ENCODE measurements at regions not wholly inside any gene's neighbourhood (a gene's known extent, or its start where the extent isn't known, plus 50 kb on each side); places are given as distances from the start of the nearest gene placed in this dataset.
"Not testable (repeated sequence)": the region's sequence is repeated elsewhere in the genome, so short reads cannot be mapped to it uniquely, and the experiment has no call there.

- no peak for TF ChIP-seq POLR2AphosphoS5 (IDR thresholded peaks at IDR 0.05; ENCODE audit: low read depth, low read length)
- TF ChIP-seq POU2F2 (IDR thresholded peaks at IDR 0.05; ENCODE audit: low read depth, low read length) = no peak
- TF ChIP-seq TAF1 (IDR thresholded peaks at IDR 0.05; ENCODE audit: low read depth, low read length) = no peak
- no peak for DNase-seq (ENCODE audit: insufficient read length, low spot score)
- FAIRE-seq = no peak
Observed at GRCh38 chrX:4668802-4669536, 955.5 kb upstream of the PRKX start.

GRCh38 chrX:4663085-4663484, 949.6 kb upstream of the PRKX start:
- TF ChIP-seq POLR2A (IDR thresholded peaks at IDR 0.05; ENCODE audit: low read depth, low read length) = no peak
- no peak for TF ChIP-seq TAF1 (IDR thresholded peaks at IDR 0.05; ENCODE audit: low read depth, low read length)
- no peak for TF ChIP-seq SPI1 (IDR thresholded peaks at IDR 0.05; ENCODE audit: low read depth, low read length)
- no peak for TF ChIP-seq POLR2AphosphoS5 (IDR thresholded peaks at IDR 0.05; ENCODE audit: low read depth, low read length)
- FAIRE-seq (no peak), DNase-seq (ENCODE audit: insufficient read length, low spot score) (no peak)

GRCh38 chrX:4661771-4662170, 948.3 kb upstream of the PRKX start:
- TF ChIP-seq PAX5 (IDR thresholded peaks at IDR 0.05; ENCODE audit: insufficient read depth, low read length, severe bottlenecking) = no peak
- TF ChIP-seq SPI1 (IDR thresholded peaks at IDR 0.05; ENCODE audit: low read depth, low read length) = no peak
- no peak for TF ChIP-seq POU2F2 (IDR thresholded peaks at IDR 0.05; ENCODE audit: low read depth, low read length)
- TF ChIP-seq POLR2A (IDR thresholded peaks at IDR 0.05; ENCODE audit: low read depth, low read length) = no peak
- no peak for TF ChIP-seq TAF1 (IDR thresholded peaks at IDR 0.05; ENCODE audit: low read depth, low read length)
- no peak for TF ChIP-seq POLR2AphosphoS5 (IDR thresholded peaks at IDR 0.05; ENCODE audit: low read depth, low read length)
- no peak for DNase-seq (ENCODE audit: insufficient read length, low spot score)
- FAIRE-seq = no peak

- FAIRE-seq = no peak
- DNase-seq (ENCODE audit: insufficient read length, low spot score) = no peak
- TF ChIP-seq POLR2A (IDR thresholded peaks at IDR 0.05; ENCODE audit: low read depth, low read length) = no peak
Observed at GRCh38 chrX:4656419-4656818, 943.0 kb upstream of the PRKX start.

GRCh38 chrX:4655743-4656142, 942.3 kb upstream of the PRKX start:
- DNase-seq (ENCODE audit: insufficient read length, low spot score) (no peak), FAIRE-seq (no peak)

GRCh38 chrX:4642114-4642513, 928.7 kb upstream of the PRKX start:
- DNase-seq (ENCODE audit: insufficient read length, low spot score) (no peak), FAIRE-seq (no peak)
- no peak for TF ChIP-seq SPI1 (IDR thresholded peaks at IDR 0.05; ENCODE audit: low read depth, low read length)
- no peak for TF ChIP-seq POLR2AphosphoS5 (IDR thresholded peaks at IDR 0.05; ENCODE audit: low read depth, low read length)
- TF ChIP-seq PAX5 (IDR thresholded peaks at IDR 0.05; ENCODE audit: insufficient read depth, low read length, severe bottlenecking) = no peak
- TF ChIP-seq TAF1 (IDR thresholded peaks at IDR 0.05; ENCODE audit: low read depth, low read length) = no peak
- no peak for TF ChIP-seq POLR2A (IDR thresholded peaks at IDR 0.05; ENCODE audit: low read depth, low read length)
- no peak for TF ChIP-seq POU2F2 (IDR thresholded peaks at IDR 0.05; ENCODE audit: low read depth, low read length)

More at GRCh38 chrX:4655743-4656142, 942.3 kb upstream of the PRKX start:
- TF ChIP-seq PAX5 (IDR thresholded peaks at IDR 0.05; ENCODE audit: insufficient read depth, low read length, severe bottlenecking) = no peak
- TF ChIP-seq SPI1 (IDR thresholded peaks at IDR 0.05; ENCODE audit: low read depth, low read length) = no peak
- no peak for TF ChIP-seq TAF1 (IDR thresholded peaks at IDR 0.05; ENCODE audit: low read depth, low read length)
- TF ChIP-seq POLR2AphosphoS5 (IDR thresholded peaks at IDR 0.05; ENCODE audit: low read depth, low read length) = no peak
- no peak for TF ChIP-seq POU2F2 (IDR thresholded peaks at IDR 0.05; ENCODE audit: low read depth, low read length)
- no peak for TF ChIP-seq POLR2A (IDR thresholded peaks at IDR 0.05; ENCODE audit: low read depth, low read length)

- TF ChIP-seq PAX5 (IDR thresholded peaks at IDR 0.05; ENCODE audit: insufficient read depth, low read length, severe bottlenecking) (no peak), POU2F2 (IDR thresholded peaks at IDR 0.05; ENCODE audit: low read depth, low read length) (no peak), POLR2AphosphoS5 (IDR thresholded peaks at IDR 0.05; ENCODE audit: low read depth, low read length) (no peak), POLR2A (IDR thresholded peaks at IDR 0.05; ENCODE audit: low read depth, low read length) (no peak), SPI1 (IDR thresholded peaks at IDR 0.05; ENCODE audit: low read depth, low read length) (no peak), TAF1 (IDR thresholded peaks at IDR 0.05; ENCODE audit: low read depth, low read length) (no peak)
- DNase-seq (ENCODE audit: insufficient read length, low spot score) (no peak), FAIRE-seq (no peak)
Observed at GRCh38 chrX:4638036-4638435, 924.6 kb upstream of the PRKX start.

- no peak for TF ChIP-seq SPI1 (IDR thresholded peaks at IDR 0.05; ENCODE audit: low read depth, low read length)
- TF ChIP-seq POLR2A (IDR thresholded peaks at IDR 0.05; ENCODE audit: low read depth, low read length) = no peak
- TF ChIP-seq TAF1 (IDR thresholded peaks at IDR 0.05; ENCODE audit: low read depth, low read length) = no peak
- TF ChIP-seq POU2F2 (IDR thresholded peaks at IDR 0.05; ENCODE audit: low read depth, low read length) = no peak
- no peak for TF ChIP-seq POLR2AphosphoS5 (IDR thresholded peaks at IDR 0.05; ENCODE audit: low read depth, low read length)
- no peak for TF ChIP-seq PAX5 (IDR thresholded peaks at IDR 0.05; ENCODE audit: insufficient read depth, low read length, severe bottlenecking)
- FAIRE-seq = no peak
- no peak for DNase-seq (ENCODE audit: insufficient read length, low spot score)
Observed at GRCh38 chrX:4627414-4627813, 914.0 kb upstream of the PRKX start.

- no peak for DNase-seq (ENCODE audit: insufficient read length, low spot score)
- no peak for FAIRE-seq
- no peak for TF ChIP-seq POLR2AphosphoS5 (IDR thresholded peaks at IDR 0.05; ENCODE audit: low read depth, low read length)
- TF ChIP-seq PAX5 (IDR thresholded peaks at IDR 0.05; ENCODE audit: insufficient read depth, low read length, severe bottlenecking) = no peak
- TF ChIP-seq POU2F2 (IDR thresholded peaks at IDR 0.05; ENCODE audit: low read depth, low read length) = no peak
- TF ChIP-seq POLR2A (IDR thresholded peaks at IDR 0.05; ENCODE audit: low read depth, low read length) = no peak
- no peak for TF ChIP-seq TAF1 (IDR thresholded peaks at IDR 0.05; ENCODE audit: low read depth, low read length)
- no peak for TF ChIP-seq SPI1 (IDR thresholded peaks at IDR 0.05; ENCODE audit: low read depth, low read length)
Observed at GRCh38 chrX:4622486-4623167, 909.2 kb upstream of the PRKX start.

GRCh38 chrX:4613651-4614050, 900.2 kb upstream of the PRKX start:
- not testable (repeated sequence) for FAIRE-seq; DNase-seq (ENCODE audit: insufficient read length, low spot score)

All from GM12891 (cell line).